ENCODE measurements at regions not wholly inside any gene's neighbourhood (a gene's known extent, or its start where the extent isn't known, plus 50 kb on each side); places are given as distances from the start of the nearest gene placed in this dataset.

DNA sequence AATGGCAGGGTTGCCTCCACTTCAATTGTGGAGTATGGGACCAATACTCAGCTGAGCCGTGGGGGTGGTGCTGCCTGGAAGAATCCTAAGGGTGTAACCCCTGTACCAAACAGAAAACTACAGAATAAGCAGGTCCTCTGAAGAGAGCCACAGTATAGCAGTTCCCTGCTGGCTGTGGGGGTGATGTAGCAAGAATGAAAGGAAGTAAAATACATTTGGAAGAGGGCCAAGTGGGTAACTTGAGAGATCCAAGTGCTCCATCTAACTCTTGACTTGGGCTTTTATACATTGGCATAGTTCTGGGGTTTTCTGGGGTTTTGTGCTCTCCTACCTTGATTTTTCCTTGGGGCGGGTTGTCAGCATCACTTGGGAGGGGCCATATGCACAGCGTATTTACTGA, 341.4 kb downstream of the OTOL1 start (continued):
- TF ChIP-seq RCOR1 (conservative IDR thresholded peaks at IDR 0.05; ENCODE audit: low read depth, low read length) (no peak), ZZZ3 (IDR thresholded peaks at IDR 0.05; ENCODE audit: control insufficient read depth, insufficient read length, low read depth) (no peak), SMAD1 (IDR thresholded peaks at IDR 0.05; ENCODE audit: low read depth, partially characterized antibody) (no peak), MEF2A (IDR thresholded peaks at IDR 0.05; ENCODE audit: insufficient read depth, low read depth, low read length) (no peak), MTA3 (IDR thresholded peaks at IDR 0.05; ENCODE audit: borderline replicate concordance, low read length) (no peak)
- TF ChIP-seq, protein P1, sequence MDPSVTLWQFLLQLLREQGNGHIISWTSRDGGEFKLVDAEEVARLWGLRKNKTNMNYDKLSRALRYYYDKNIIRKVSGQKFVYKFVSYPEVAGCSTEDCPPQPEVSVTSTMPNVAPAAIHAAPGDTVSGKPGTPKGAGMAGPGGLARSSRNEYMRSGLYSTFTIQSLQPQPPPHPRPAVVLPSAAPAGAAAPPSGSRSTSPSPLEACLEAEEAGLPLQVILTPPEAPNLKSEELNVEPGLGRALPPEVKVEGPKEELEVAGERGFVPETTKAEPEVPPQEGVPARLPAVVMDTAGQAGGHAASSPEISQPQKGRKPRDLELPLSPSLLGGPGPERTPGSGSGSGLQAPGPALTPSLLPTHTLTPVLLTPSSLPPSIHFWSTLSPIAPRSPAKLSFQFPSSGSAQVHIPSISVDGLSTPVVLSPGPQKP (IDR thresholded peaks at IDR 0.05; ENCODE audit: low read depth, low read length), result no peak
- TF ChIP-seq, protein P2, sequence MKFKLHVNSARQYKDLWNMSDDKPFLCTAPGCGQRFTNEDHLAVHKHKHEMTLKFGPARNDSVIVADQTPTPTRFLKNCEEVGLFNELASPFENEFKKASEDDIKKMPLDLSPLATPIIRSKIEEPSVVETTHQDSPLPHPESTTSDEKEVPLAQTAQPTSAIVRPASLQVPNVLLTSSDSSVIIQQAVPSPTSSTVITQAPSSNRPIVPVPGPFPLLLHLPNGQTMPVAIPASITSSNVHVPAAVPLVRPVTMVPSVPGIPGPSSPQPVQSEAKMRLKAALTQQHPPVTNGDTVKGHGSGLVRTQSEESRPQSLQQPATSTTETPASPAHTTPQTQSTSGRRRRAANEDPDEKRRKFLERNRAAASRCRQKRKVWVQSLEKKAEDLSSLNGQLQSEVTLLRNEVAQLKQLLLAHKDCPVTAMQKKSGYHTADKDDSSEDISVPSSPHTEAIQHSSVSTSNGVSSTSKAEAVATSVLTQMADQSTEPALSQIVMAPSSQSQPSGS (IDR thresholded peaks at IDR 0.05; ENCODE audit: low read length), result no peak

DNA sequence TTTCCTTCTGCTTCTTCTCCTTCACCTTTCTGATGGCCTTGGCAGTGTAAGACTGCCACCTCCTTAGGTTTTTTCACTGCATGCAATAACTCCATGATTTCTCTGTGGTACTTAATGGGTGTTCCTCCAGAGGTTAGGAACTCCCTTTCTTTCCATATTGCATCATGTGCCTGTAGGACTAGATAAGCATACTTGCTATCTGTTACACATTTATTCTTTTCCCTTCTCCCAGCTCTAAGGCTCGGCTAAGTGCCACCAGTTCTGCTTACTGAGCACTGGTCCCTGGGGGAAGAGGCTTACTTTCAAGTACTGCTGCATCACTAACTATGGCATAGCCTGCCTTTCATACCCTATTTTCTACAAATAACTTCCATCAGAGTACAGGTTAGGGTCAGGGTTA, 351.8 kb downstream of the OTOL1 start:
- ChIA-PET CTCF (interaction anchor here (1.0 kb wide), 1 partner anchor 339 kb away, joined by 3 read pairs; no protein-coding TSS in a partner anchor), RAD21 (ENCODE audit: unreplicated experiment) (no interaction called here), SMC1A (ENCODE audit: uncharacterized antibody, unreplicated experiment) (no interaction called here), POLR2A (no interaction called here)
- no TSS peak for BruUV-seq (replicated peaks)
- TF ChIP-seq KLF5 (IDR thresholded peaks at IDR 0.05; ENCODE audit: partially characterized antibody), result no peak
- no peak for TF ChIP-seq NFIC (IDR thresholded peaks at IDR 0.05; ENCODE audit: low read depth, low read length)
- TF ChIP-seq YBX1 (IDR thresholded peaks at IDR 0.05), result no peak
- TF ChIP-seq JUND (IDR thresholded peaks at IDR 0.05; ENCODE audit: low read depth, low read length), result no peak
- TF ChIP-seq TBL1XR1 (IDR thresholded peaks at IDR 0.05; ENCODE audit: low read depth, low read length), result no peak
- TF ChIP-seq, protein P3, sequence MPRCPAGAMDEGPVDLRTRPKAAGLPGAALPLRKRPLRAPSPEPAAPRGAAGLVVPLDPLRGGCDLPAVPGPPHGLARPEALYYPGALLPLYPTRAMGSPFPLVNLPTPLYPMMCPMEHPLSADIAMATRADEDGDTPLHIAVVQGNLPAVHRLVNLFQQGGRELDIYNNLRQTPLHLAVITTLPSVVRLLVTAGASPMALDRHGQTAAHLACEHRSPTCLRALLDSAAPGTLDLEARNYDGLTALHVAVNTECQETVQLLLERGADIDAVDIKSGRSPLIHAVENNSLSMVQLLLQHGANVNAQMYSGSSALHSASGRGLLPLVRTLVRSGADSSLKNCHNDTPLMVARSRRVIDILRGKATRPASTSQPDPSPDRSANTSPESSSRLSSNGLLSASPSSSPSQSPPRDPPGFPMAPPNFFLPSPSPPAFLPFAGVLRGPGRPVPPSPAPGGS (IDR thresholded peaks at IDR 0.05; ENCODE audit: borderline replicate concordance, insufficient read depth, low read depth, low read length, poor library complexity, severe bottlenecking), result no peak
- Histone ChIP-seq H3K36me3 (ENCODE audit: control insufficient read depth in 2 of 2, insufficient read depth in 2 of 2, low read length in 1 of 2) (no peaks in the 10 kb centered on the region), H4K20me1 (ENCODE audit: control insufficient read depth, insufficient read depth) (no peaks in the 10 kb centered on the region), H3K4me1 (ENCODE audit: control insufficient read depth, insufficient read depth, low read length) (no peaks in the 10 kb centered on the region), H3K27ac (ENCODE audit: control insufficient read depth, insufficient read depth) (no peak overlapping the region), H3K4me2 (ENCODE audit: control insufficient read depth, insufficient read depth) (no peak overlapping the region), H3K9ac (ENCODE audit: control insufficient read depth, insufficient read depth, low read length) (no peak overlapping the region), H2AFZ (ENCODE audit: control insufficient read depth, low read depth, low read length) (no peak overlapping the region), H3K4me3 (no peak overlapping the region), H3K27me3 (replicated peaks in 1 of 2; ENCODE audit: control insufficient read depth in 2 of 2, insufficient read depth in 2 of 2, low read length in 1 of 2) (no peaks in the 10 kb centered on the region), H3K79me2 (ENCODE audit: control insufficient read depth, insufficient read depth, low read length) (no peaks in the 10 kb centered on the region), H3K9me3 (replicated peaks; ENCODE audit: control insufficient read depth, insufficient read depth, low read length) (no peaks in the 10 kb centered on the region)
- 0% methylated on average over 1 of the region's 1 CpG for WGBS (ENCODE audit: insufficient coverage, insufficient replicate concordance, low lambda C conversion rate, missing lambda C conversion rate)
- no peak for FAIRE-seq
- intact Hi-C loops (cut with micrococcal nuclease; ENCODE audit: unreplicated experiment) (no loop called here), in situ Hi-C loops (cut with MboI) (no loop called here)
- no peak for ATAC-seq
- DNase-seq (ENCODE audit: low read depth, low spot score), result no peak
